NB4 (cell line): ENCODE measurements at regions not wholly inside any gene's neighbourhood (a gene's known extent, or its start where the extent isn't known, plus 50 kb on each side); places are given as distances from the start of the nearest gene placed in this dataset.

Experiments
- POLR2A ChIP-seq: IDR thresholded peaks from 2 replicates; pipeline ENCODE4 v1.6.1; 2011; ENCODE audit warnings: mild to moderate bottlenecking; ENCODE audit not compliant: insufficient read length; ENCODE audit errors: extremely low read depth
- TF ChIP-seq, protein P1 (sequence below): IDR thresholded peaks from one replicate; pipeline ENCODE4 v1.5.1; 2012; ENCODE audit warnings: low read depth, low read length

DNA sequence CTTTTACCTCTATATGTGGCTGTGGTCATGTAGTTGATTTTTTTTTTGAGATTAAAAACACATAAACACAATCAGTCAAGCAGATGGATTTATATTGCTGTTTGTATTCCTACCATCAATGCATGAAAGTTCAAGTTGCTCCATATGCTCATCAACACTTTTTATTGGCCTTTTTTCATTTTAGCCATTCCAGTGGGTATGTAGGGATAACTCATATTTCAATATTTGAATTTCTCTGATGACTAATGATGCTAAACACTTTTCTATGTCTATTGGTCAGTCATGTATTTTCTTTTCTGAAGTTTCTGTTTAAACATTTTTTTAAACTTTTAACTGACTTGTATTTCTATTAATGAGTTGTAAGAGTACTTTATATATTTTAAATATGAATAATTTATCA, 445.4 kb upstream of the RGMB start:
- TF ChIP-seq, protein P1, sequence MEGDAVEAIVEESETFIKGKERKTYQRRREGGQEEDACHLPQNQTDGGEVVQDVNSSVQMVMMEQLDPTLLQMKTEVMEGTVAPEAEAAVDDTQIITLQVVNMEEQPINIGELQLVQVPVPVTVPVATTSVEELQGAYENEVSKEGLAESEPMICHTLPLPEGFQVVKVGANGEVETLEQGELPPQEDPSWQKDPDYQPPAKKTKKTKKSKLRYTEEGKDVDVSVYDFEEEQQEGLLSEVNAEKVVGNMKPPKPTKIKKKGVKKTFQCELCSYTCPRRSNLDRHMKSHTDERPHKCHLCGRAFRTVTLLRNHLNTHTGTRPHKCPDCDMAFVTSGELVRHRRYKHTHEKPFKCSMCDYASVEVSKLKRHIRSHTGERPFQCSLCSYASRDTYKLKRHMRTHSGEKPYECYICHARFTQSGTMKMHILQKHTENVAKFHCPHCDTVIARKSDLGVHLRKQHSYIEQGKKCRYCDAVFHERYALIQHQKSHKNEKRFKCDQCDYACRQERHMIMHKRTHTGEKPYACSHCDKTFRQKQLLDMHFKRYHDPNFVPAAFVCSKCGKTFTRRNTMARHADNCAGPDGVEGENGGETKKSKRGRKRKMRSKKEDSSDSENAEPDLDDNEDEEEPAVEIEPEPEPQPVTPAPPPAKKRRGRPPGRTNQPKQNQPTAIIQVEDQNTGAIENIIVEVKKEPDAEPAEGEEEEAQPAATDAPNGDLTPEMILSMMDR = no peak
- TF ChIP-seq POLR2A = no peak
